Vagina (tissue), 2 donors: ENCODE measurements at regions not wholly inside any gene's neighbourhood (a gene's known extent, or its start where the extent isn't known, plus 50 kb on each side); places are given as distances from the start of the nearest gene placed in this dataset.

Source experiments
- DNase-seq, 2 donors: peaks; one replicate each; pipeline ENCODE4 v3.0.0-alpha.2; 2017; ENCODE audit errors: extremely low spot score in 2 of 2
- H3K27ac ChIP-seq: fragments of 200-600 bp; sonication (generic); one replicate; pipeline ENCODE4 v1.5.1; 2019
- H3K27me3 ChIP-seq: fragments of 200-600 bp; sonication (generic); one replicate; pipeline ENCODE4 v1.5.1; 2019
- H3K36me3 ChIP-seq, 2 donors: fragments of 200-600 bp; sonication (generic); one replicate each; pipeline ENCODE4 v1.5.1; 2017 to 2019
- H3K4me1 ChIP-seq: fragments of 200-600 bp; sonication (generic); one replicate; pipeline ENCODE4 v1.5.1; 2019
- H3K4me3 ChIP-seq, 2 donors: fragments of 200-600 bp; sonication (generic); 1 replicate in 1 of 2; 2 replicates in 1 of 2; pipeline ENCODE4 v1.5.1; 2016 to 2019
- H3K9me3 ChIP-seq: fragments of 200-600 bp; sonication (generic); one replicate; pipeline ENCODE4 v1.5.1; 2019
- CTCF ChIP-seq, 3 experiments: fragments of 450-650 bp in 2 of 3; fragments of 200-600 bp in 1 of 3; sonication (generic) in 1 of 3; IDR thresholded peaks; one replicate each; pipeline ENCODE4 v1.5.1; 2017 to 2019; ENCODE audit warnings: antibody characterized with exemption in 3 of 3, mild to moderate bottlenecking in 2 of 3, moderate library complexity in 2 of 3
- POLR2A ChIP-seq, 2 donors: fragments of 450-650 bp; IDR thresholded peaks; one replicate each; pipeline ENCODE4 v1.6.1; 2017; ENCODE audit warnings: antibody characterized with exemption in 2 of 2, mild to moderate bottlenecking in 2 of 2, moderate library complexity in 2 of 2
- POLR2AphosphoS5 ChIP-seq, 2 donors: sonication (generic); formaldehyde crosslinking; IDR thresholded peaks; one replicate each; pipeline ENCODE4 v1.9.0; 2017; ENCODE audit warnings: antibody characterized with exemption in 2 of 2, mild to moderate bottlenecking in 2 of 2, low read depth in 1 of 2; ENCODE audit not compliant: insufficient read depth in 1 of 2
- intact Hi-C: fragments of 100-400 bp; cut with DNase I; formaldehyde crosslinking; loops from one replicate; pipeline ENCODE4 v1.15.1; 2023

DNA sequence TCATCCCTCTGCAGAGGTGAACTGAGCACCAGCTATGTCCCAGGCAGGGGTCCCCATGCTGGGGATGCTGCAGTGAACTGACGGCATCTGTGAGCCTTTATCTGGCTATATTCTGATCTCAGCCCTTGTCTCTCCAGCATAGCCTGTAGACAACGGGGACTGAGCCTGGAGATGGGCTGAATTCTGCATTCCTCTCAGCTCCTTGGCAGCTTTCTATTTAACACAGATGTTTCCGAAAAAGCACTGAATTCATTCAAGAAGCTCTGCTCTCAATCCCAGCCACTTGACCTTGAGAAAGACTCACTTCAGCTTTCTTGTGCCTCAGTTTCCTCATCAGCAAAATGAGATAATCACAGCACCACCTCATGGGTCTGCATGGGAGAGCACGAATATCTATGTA lies 204.4 kb upstream of the PMEPA1 start:
- no peak for DNase-seq
- Histone ChIP-seq H3K36me3 (no peaks in the 10 kb centered on the region), H3K4me3 (no peak overlapping the region), H3K27ac (no peak overlapping the region), H3K27me3 (no peaks in the 10 kb centered on the region), H3K4me1 (peaks cover 17% of the 10 kb centered on the region), H3K9me3 (no peaks in the 10 kb centered on the region)
- intact Hi-C loops, result no loop called here
- no peak for TF ChIP-seq POLR2A (IDR thresholded peaks at IDR 0.05)
- TF ChIP-seq CTCF (IDR thresholded peaks at IDR 0.05), result no peak

- Histone ChIP-seq H3K4me1 (peaks cover 17% of the 10 kb centered on the region), H3K27ac (no peak overlapping the region), H3K36me3 (no peaks in the 10 kb centered on the region), H3K9me3 (no peaks in the 10 kb centered on the region), H3K27me3 (no peaks in the 10 kb centered on the region), H3K4me3 (no peak overlapping the region)
- intact Hi-C loops, result no loop called here
- no peak for DNase-seq
- TF ChIP-seq CTCF (IDR thresholded peaks at IDR 0.05) (no peak), POLR2AphosphoS5 (IDR thresholded peaks at IDR 0.05; ENCODE audit: insufficient read depth in 1 of 2, low read depth in 1 of 2) (no peak), POLR2A (IDR thresholded peaks at IDR 0.05) (no peak)
These were observed 203.5 kb upstream of the PMEPA1 start for GRCh38 chr20:57913156-57913930.

DNA sequence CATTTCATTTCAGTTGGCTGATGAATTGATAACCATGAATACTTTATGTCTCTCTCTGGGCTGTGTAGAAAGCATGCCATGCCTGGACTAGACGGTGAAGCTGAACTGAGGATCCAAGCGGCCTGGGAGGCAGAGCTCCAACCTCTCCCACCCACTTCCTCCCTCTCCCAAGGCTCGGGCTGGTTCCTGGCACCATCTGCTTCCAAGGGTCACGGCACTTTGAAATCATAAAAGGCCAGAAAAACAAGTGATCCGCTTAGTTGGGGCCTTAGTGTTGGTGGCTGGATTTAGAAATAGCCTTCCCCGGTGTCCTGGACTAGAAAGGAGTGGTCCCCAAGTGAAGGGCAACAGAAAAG lies 202.4 kb upstream of the PMEPA1 start:
- no peak overlapping the region for H3K4me3 ChIP-seq

DNA sequence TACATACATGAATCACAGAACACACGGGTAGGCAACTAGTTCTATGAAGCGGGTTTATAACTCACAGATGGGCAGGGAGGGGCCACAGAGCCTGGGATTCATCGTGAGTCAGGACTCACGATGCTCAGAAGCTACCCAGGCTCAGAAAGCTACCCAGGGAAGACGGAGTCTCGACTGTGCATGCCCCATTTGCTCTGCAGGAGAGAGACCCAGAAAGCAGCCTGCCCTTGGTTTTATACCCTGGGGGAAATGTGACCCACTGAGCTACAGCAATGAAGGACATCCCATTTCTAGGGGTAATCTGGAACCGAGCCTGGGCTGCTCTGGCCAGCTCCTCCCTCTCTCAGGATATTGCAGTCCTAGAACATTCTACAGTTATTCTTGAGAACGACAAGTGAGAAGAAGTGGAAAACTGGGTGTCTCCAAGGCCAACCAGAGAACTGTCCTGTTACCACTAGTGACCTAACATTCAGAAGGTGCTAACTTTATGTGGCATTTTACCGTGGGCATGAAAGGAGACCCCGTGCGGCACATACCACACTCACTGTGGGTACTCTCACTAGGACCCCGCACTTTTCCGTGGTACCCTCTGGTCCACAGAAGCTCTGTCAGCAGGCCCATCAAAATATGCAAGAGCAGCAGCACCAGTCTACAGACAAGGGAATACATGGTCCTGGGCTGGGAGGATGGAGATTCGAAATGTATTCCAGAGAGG lies 201.9 kb upstream of the PMEPA1 start:
- Histone ChIP-seq H3K27me3 (no peaks in the 10 kb centered on the region), H3K4me1 (peaks cover 17% of the 10 kb centered on the region), H3K36me3 (no peaks in the 10 kb centered on the region), H3K9me3 (no peaks in the 10 kb centered on the region), H3K27ac (no peak overlapping the region), H3K4me3 (no peak overlapping the region)
- no peak for DNase-seq
- TF ChIP-seq CTCF (IDR thresholded peaks at IDR 0.05) (no peak), POLR2A (IDR thresholded peaks at IDR 0.05) (no peak), POLR2AphosphoS5 (IDR thresholded peaks at IDR 0.05; ENCODE audit: insufficient read depth in 1 of 2, low read depth in 1 of 2) (no peak)
- intact Hi-C loops, result no loop called here

More for the DNA sequence above, 202.4 kb upstream of the PMEPA1 start:
- Histone ChIP-seq H3K36me3 (no peaks in the 10 kb centered on the region), H3K27ac (no peak overlapping the region), H3K4me1 (peaks cover 17% of the 10 kb centered on the region), H3K27me3 (no peaks in the 10 kb centered on the region), H3K9me3 (no peaks in the 10 kb centered on the region)
- no peak for DNase-seq
- intact Hi-C loops, result no loop called here
- TF ChIP-seq POLR2A (IDR thresholded peaks at IDR 0.05) (no peak), POLR2AphosphoS5 (IDR thresholded peaks at IDR 0.05; ENCODE audit: insufficient read depth in 1 of 2, low read depth in 1 of 2) (no peak)

DNA sequence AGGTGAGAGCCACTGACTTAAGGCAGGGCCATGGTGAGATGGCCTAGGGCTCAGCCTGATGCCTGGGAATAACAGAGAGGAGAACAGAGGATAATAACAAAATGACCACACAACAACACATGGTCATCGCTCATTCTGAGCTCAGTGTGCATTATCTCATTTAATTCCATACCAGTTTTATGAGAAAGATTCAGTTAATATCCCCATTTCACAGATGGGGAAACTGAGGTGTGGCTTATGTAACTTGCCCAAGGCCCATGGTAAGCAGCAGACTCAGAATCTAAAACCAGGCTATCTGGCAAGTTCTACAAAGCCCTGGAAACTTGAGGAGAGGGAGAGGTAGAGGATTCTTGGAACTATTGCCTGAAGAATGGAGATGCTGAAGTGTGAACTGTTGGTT lies 200.9 kb upstream of the PMEPA1 start:
- no peaks in the 10 kb centered on the region for H3K36me3 ChIP-seq
- no peaks in the 10 kb centered on the region for H3K9me3 ChIP-seq
- intact Hi-C loops, result no loop called here
- DNase-seq, result no peak
- TF ChIP-seq POLR2AphosphoS5 (IDR thresholded peaks at IDR 0.05; ENCODE audit: insufficient read depth in 1 of 2, low read depth in 1 of 2) (no peak), POLR2A (IDR thresholded peaks at IDR 0.05) (no peak), CTCF (IDR thresholded peaks at IDR 0.05) (no peak)
- H3K27me3 ChIP-seq, result no peaks in the 10 kb centered on the region
- peaks cover 17% of the 10 kb centered on the region for H3K4me1 ChIP-seq
- H3K27ac ChIP-seq, result no peak overlapping the region
- H3K4me3 ChIP-seq, result no peak overlapping the region
